Naive B cell (primary cell): ENCODE measurements at regions not wholly inside any gene's neighbourhood (a gene's known extent, or its start where the extent isn't known, plus 50 kb on each side); places are given as distances from the start of the nearest gene placed in this dataset.
A peak's percentile ranks its signal among the peaks of the same experiment; 100 is the strongest.

ENCODE experiments used
- ATAC-seq, 2 donors: fragments of 150-1000 bp; cut with Tn5 transposase; 2 replicates each; pipeline ENCODE4 v1.10.0; 2021; ENCODE audit warnings: low read depth in 2 of 2, mild to moderate bottlenecking in 2 of 2, moderate library complexity in 2 of 2
- DNase-seq: peaks from one replicate; pipeline ENCODE4 v3.0.0; 2022
- H3K27ac Mint-ChIP-seq, 6 donors: one replicate each; pipeline ENCODE4 v1.8.0; 2020 to 2022; ENCODE audit warnings: mild to moderate bottlenecking in 6 of 6, mixed read lengths in 6 of 6, moderate library complexity in 5 of 6, inconsistent platforms in 2 of 6
- H3K27me3 Mint-ChIP-seq, 3 donors: one replicate each; pipeline ENCODE4 v1.8.0; 2021 to 2022; ENCODE audit warnings: mixed read lengths in 3 of 3, mild to moderate bottlenecking in 1 of 3
- H3K36me3 Mint-ChIP-seq, 2 donors: one replicate each; pipeline ENCODE4 v1.8.0; 2020 to 2022; ENCODE audit warnings: mixed read lengths in 2 of 2, inconsistent platforms in 1 of 2, mild to moderate bottlenecking in 1 of 2
- H3K4me1 Mint-ChIP-seq, 3 donors: one replicate each; pipeline ENCODE4 v1.8.0; 2020 to 2022; ENCODE audit warnings: mixed read lengths in 3 of 3, inconsistent platforms in 1 of 3, mild to moderate bottlenecking in 1 of 3, moderate library complexity in 1 of 3
- H3K4me3 Mint-ChIP-seq, 8 donors: one replicate each; pipeline ENCODE4 v1.8.0; 2020 to 2022; ENCODE audit warnings: mild to moderate bottlenecking in 8 of 8, mixed read lengths in 8 of 8, moderate library complexity in 8 of 8, inconsistent platforms in 2 of 8
- H3K9me3 Mint-ChIP-seq, 7 donors: one replicate each; pipeline ENCODE4 v1.8.0; 2020 to 2022; ENCODE audit warnings: mixed read lengths in 7 of 7, mild to moderate bottlenecking in 5 of 7, inconsistent platforms in 2 of 7, moderate library complexity in 1 of 7

DNA sequence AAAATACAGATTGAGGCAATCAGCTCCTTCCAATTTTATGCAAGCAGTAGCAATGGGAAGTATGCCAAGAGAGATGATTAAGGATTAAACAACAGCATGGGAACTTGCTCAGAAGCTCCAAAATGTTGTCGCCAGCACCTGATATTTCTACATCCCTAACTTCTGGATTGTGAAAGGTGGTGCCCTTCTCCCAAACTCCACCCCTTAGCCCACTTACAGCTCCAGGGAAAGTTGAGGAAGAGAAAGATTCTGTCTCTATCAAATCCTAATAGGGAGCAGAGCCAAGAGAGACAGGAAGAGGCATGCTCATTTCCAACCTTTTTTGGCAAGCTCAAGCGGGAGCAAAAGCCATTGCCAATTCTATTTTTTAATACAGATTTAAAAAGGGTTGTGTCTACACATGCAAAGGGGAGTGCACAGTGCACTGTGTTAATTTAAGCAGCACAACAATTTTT is 92.4 kb upstream of the NR3C1 start:
- Mint-ChIP-seq H3K27ac (no peak overlapping the region), H3K36me3 (no peaks in the 10 kb centered on the region), H3K27me3 (no peaks in the 10 kb centered on the region), H3K4me1 (no peaks in the 10 kb centered on the region), H3K4me3 (no peak overlapping the region), H3K9me3 (peaks cover 0 to 9% (median 0%) of the 10 kb centered on the region in 7 donors)
- DNase-seq = no peak
- no peak for ATAC-seq

DNA sequence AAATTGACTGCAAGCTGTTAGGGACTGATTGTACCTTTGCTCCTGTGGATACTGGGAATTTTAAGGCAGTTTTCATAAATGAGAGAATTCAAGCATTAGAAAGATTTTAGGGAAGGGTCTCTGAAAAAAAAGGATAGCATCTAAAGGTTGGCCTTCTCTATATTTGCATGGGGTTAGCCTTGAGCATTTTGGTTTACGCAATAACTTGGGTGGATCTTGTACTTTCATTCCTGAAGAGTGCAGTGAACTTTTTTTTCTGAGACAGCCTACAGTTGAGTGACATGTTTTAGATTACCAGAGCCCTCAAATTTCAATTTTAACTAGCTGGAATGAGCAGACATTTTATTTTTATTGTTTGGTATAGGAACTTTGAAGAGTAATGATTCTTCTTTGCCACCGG is 91.6 kb upstream of the NR3C1 start:
- ATAC-seq (no peak), DNase-seq (no peak)
- Mint-ChIP-seq H3K9me3 (peaks cover 0 to 9% (median 0%) of the 10 kb centered on the region in 7 donors), H3K36me3 (no peaks in the 10 kb centered on the region), H3K4me3 (no peak overlapping the region), H3K27me3 (no peaks in the 10 kb centered on the region), H3K27ac (peak overlapping the region in 1 of 6 donors; percentile 27), H3K4me1 (no peaks in the 10 kb centered on the region)

DNA sequence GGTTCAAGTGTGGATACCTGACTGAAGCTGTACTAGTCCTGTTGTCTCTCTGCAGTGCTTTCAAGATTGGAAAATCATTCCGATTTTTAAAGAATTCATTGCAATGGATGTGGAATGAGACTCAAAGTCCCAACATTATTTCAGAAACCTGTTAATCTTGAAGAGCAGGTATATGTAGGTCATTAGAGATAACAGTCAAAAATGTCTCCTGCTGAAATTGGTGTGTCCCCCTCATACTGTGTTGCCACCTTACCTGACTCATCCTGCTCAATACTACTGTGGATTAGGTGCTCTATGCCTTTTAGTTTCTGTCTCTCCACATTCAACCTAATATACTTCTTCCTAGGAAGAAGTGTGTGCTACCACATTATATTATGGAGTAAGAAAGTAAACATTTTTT is 91.1 kb upstream of the NR3C1 start:
- Mint-ChIP-seq H3K36me3 (no peaks in the 10 kb centered on the region), H3K4me1 (no peaks in the 10 kb centered on the region), H3K9me3 (peaks cover 0 to 9% (median 0%) of the 10 kb centered on the region in 7 donors), H3K27ac (no peak overlapping the region), H3K27me3 (no peaks in the 10 kb centered on the region), H3K4me3 (no peak overlapping the region)
- no peak for DNase-seq
- no peak for ATAC-seq

DNA sequence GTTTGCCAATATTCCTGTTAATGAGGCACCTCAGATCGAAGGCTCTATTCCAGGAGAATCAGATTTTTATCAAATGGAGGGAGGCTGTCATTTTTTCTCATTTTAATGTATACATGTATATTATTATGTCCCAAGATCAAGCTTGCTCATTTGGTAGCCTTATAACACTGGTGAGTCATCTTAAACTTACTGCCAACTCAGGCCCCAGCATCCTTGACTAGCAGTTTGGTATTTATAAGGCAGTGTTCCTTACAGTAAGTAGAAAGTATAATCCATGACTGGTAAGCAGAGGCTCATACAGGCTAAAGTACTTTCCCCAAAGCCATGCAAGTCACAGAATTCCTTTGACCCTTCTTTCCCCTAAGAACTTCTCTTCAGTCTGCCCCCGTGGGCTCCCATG is 90.7 kb upstream of the NR3C1 start:
- Mint-ChIP-seq H3K4me3 (no peak overlapping the region), H3K4me1 (no peaks in the 10 kb centered on the region), H3K27ac (no peak overlapping the region), H3K36me3 (no peaks in the 10 kb centered on the region), H3K9me3 (peaks cover 0 to 9% (median 0%) of the 10 kb centered on the region in 7 donors), H3K27me3 (no peaks in the 10 kb centered on the region)
- ATAC-seq (no peak), DNase-seq (no peak)

DNA sequence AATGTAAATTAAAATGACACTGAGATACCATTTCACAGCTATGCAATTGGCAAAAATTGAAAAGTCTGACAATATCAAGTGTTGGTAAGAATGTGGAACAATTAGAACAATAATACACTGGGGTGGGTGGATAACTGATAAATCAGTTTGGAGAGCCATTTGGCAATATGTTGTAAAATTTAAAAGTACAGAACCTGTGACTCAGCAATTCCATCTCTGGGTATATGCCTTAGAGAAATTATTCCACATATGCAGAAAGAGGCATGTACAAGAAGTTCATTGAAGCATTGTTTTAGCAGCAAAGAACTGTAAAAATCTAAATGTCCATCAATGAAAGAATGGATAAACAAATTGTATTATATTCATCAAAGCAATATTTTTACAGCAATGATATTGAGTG is 89.3 kb upstream of the NR3C1 start:
- Mint-ChIP-seq H3K4me1 (no peaks in the 10 kb centered on the region), H3K9me3 (peaks cover 0 to 10% (median 0%) of the 10 kb centered on the region in 7 donors), H3K27ac (no peak overlapping the region), H3K36me3 (no peaks in the 10 kb centered on the region), H3K27me3 (no peaks in the 10 kb centered on the region), H3K4me3 (no peak overlapping the region)
- ATAC-seq = no peak
- DNase-seq = no peak

DNA sequence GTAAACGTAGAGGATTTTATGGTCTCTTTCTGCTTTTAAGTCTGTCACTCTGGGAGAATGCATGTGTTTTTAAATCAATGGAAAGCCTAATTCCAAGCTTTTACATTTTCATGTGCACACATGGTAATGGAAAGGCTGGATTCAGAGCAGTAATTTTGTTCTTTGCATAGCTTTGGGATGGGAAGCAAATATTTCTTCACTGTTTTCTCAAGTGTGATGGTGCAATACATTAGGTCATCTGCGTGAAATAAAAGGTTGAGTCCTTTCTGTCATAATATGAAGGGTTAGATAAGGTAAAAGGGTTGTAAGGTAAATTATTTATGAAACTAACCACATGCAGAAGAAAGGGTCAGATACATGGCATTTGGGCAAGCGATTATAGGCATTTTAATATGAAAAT is 88.2 kb upstream of the NR3C1 start:
- peaks cover 0 to 10% (median 0%) of the 10 kb centered on the region in 7 donors for H3K9me3 Mint-ChIP-seq
- H3K27me3 Mint-ChIP-seq = no peaks in the 10 kb centered on the region
- H3K4me3 Mint-ChIP-seq = no peak overlapping the region
- no peak for ATAC-seq
- H3K36me3 Mint-ChIP-seq = no peaks in the 10 kb centered on the region
- no peak overlapping the region for H3K27ac Mint-ChIP-seq
- H3K4me1 Mint-ChIP-seq = no peaks in the 10 kb centered on the region
- no peak for DNase-seq

DNA sequence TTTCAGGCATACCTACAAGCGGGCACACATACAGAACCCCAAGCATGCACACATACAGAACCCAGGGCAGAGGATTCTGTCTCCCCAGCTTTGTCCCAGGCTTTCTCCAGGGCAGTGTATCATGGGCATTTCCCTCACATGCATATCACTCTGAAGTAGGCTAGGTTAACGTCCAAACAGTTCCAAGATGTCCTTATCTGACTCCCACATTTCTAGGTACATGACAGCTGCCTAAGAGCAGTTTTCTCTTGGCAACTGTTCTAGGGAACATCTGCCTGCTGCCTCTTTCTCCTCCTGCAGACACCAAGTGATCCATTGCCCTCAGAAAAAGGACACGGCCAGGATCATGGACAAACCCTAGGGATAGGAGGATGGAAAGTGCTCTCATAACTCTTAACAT is 84.9 kb upstream of the NR3C1 start:
- DNase-seq = no peak
- no peak overlapping the region for H3K27ac Mint-ChIP-seq

DNA sequence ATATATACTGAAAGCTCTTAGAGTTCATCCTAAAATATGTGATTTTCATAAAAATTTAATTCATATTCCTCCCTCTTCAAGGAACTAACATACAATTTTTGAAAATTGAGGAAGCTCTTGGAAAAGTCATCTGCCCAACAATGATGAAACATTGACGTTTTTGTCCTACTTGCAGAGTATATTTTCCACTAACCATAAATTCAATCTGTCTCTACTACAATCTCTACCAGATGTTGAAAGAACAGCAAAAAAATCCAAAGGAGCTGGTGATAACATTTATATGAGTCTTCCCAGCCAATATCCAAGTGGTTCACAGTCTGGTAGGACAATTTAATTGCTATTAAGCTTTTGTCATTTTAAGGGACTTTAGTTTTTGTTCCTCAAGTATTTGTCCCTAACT is 81.1 kb upstream of the NR3C1 start:
- no peak overlapping the region for H3K4me3 Mint-ChIP-seq
- peaks cover 0 to 4% (median 0%) of the 10 kb centered on the region in 7 donors for H3K9me3 Mint-ChIP-seq
- H3K27me3 Mint-ChIP-seq = peaks cover 0 to 6% (median 0%) of the 10 kb centered on the region in 3 donors
- DNase-seq = no peak
- no peak for ATAC-seq
- H3K36me3 Mint-ChIP-seq = no peaks in the 10 kb centered on the region
- H3K4me1 Mint-ChIP-seq = no peaks in the 10 kb centered on the region
- H3K27ac Mint-ChIP-seq = no peak overlapping the region

More for the DNA sequence above, 84.9 kb upstream of the NR3C1 start:
- ATAC-seq = no peak
- peaks cover 0 to 10% (median 0%) of the 10 kb centered on the region in 7 donors for H3K9me3 Mint-ChIP-seq
- H3K4me1 Mint-ChIP-seq = no peaks in the 10 kb centered on the region
- no peaks in the 10 kb centered on the region for H3K36me3 Mint-ChIP-seq
- peaks cover 0 to 5% (median 0%) of the 10 kb centered on the region in 3 donors for H3K27me3 Mint-ChIP-seq
- H3K4me3 Mint-ChIP-seq = no peak overlapping the region

DNA sequence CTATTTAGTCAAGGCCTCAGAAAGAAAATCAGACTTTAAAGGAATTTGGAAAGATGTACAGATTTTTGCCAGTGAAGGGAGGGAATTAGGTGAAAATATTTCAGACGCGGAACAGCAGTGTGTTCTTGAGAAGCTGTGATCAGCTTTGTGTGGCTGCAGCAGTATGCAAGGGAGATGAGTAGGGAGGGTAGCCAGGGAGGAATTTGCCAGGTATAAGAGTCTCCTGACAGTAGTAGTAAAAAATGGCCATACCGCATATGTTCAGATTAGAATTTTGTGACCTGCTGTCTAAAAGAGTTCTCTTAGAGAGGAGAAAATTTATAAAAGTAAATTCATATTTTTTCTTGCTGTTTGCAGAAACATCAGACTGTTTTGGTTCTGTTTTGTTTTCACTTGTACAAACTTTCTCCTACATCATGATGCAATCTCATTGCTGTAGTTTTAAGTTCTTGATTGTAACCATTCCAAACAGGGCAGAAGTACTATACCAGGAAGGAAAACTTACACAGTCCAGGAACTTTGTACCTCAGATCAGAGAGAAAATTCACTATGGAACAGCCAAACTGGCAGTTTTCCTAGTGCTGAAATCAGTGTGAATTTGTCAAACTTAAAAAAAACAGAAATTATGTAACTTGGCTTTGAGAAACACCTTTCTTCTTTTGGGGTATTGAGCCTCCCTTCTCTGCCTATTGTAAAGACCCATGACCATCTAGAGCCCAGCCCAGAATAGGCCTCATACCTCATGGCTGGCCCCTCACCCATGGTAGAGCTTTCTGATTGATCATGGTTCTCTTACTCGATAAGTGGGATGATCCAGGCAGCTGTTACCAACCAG is 78.4 kb upstream of the NR3C1 start:
- DNase-seq = no peak

DNA sequence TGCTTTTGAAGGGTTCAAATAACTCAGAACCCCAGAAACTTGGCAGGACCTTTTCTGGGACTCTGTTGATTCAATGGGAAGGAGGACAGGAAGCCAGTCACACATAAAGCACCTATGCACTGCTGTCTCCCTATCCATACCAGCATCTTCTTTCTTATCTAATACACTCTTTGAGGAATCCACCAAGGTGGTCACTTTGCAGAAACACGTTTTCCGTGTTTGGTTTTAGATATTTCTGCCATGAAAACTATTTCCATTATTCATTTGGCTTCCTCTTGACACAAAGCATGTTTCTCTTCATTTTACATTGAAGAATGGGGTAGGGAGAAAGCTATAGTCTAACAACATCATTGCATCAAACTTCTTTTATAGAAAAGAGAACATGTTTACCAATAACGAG is 76.5 kb upstream of the NR3C1 start:
- Mint-ChIP-seq H3K27ac (no peak overlapping the region), H3K27me3 (peaks cover 0 to 6% (median 0%) of the 10 kb centered on the region in 3 donors), H3K36me3 (no peaks in the 10 kb centered on the region), H3K4me3 (no peak overlapping the region), H3K4me1 (no peaks in the 10 kb centered on the region), H3K9me3 (peaks cover 0 to 2% (median 0%) of the 10 kb centered on the region in 7 donors)
- no peak for ATAC-seq
- no peak for DNase-seq

More for the DNA sequence above, 78.4 kb upstream of the NR3C1 start:
- no peak overlapping the region for H3K4me3 Mint-ChIP-seq
- peaks cover 0 to 2% (median 0%) of the 10 kb centered on the region in 7 donors for H3K9me3 Mint-ChIP-seq
- peak overlapping the region in 1 of 6 donors; percentile 69 for H3K27ac Mint-ChIP-seq
- no peaks in the 10 kb centered on the region for H3K4me1 Mint-ChIP-seq
- no peaks in the 10 kb centered on the region for H3K36me3 Mint-ChIP-seq
- no peak for ATAC-seq
- H3K27me3 Mint-ChIP-seq = peaks cover 0 to 6% (median 0%) of the 10 kb centered on the region in 3 donors

DNA sequence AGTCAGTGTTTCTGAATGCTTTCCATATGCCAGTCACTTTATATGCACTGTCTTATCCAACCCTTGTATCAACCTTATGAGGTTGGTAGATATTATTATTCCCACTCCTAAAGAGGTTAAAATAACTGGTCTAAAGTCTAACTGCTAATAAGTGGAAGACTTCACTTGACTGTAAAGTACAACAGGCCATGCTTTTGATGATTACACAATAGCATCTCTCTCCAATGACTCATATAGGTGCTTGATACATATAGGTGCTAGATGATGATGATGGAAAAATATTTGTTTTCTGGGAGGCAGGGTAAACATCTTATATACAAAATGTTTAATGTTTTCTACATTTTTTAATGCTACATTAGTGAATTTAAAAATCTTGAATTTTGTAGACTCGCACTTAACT is 75.9 kb upstream of the NR3C1 start:
- Mint-ChIP-seq H3K27me3 (peaks cover 0 to 6% (median 0%) of the 10 kb centered on the region in 3 donors), H3K9me3 (peaks cover 0 to 2% (median 0%) of the 10 kb centered on the region in 7 donors), H3K4me1 (no peaks in the 10 kb centered on the region), H3K27ac (no peak overlapping the region), H3K36me3 (no peaks in the 10 kb centered on the region), H3K4me3 (no peak overlapping the region)
- DNase-seq (no peak), ATAC-seq (no peak)

DNA sequence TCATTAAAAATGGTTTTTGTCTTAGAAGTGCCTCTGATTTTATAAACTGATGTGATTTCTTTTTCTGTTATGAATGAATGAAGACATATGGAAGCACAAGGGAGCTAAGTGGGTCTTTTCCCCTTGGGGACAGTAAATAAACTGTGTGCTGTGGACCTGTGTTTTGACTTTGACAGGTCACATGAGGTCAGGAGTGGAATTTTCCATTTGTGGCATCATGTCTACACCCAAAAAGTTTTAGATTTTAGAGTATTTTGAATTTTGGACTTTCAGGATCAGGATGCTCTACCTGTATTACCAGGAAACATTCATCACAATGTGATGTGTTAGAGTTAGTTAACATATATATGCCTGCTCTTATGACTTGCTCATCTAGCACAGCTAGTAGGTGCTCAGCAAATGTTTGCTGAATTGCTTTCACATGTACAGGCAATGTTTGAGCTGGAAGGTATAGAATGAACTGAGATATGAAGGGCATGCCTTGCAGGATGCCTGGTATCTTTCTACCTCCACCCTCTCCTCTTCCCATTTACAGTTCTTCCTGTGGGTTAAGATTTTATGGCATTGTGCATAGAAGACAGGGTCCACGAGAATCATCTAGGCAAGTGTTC is 73.2 kb upstream of the NR3C1 start:
- DNase-seq = no peak
- Mint-ChIP-seq H3K9me3 (peaks cover 0 to 2% (median 0%) of the 10 kb centered on the region in 7 donors), H3K27ac (peak overlapping the region in 1 of 6 donors; percentile 77), H3K27me3 (no peaks in the 10 kb centered on the region), H3K36me3 (no peaks in the 10 kb centered on the region), H3K4me3 (no peak overlapping the region), H3K4me1 (no peaks in the 10 kb centered on the region)
- no peak for ATAC-seq

DNA sequence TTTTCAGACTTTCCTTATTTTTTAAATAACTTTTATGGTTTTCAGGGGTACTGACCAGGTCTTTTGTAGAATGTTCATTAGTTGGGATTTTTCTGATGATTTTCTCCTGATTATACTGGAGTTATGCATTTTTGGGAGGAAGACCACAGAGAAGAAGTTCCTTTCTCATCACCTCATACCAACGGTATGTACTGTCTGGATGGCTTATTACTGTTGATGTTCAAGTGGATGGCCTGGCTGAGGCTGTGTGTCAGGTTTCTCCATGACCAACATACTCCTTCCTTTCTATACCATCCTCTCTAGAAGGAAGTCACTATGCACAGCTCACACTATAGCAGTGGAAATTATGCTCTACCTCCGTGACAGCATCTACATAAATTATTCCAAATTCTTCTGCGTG is 71.1 kb upstream of the NR3C1 start:
- ATAC-seq (no peak), DNase-seq (no peak)
- Mint-ChIP-seq H3K4me1 (no peaks in the 10 kb centered on the region), H3K36me3 (no peaks in the 10 kb centered on the region), H3K27me3 (no peaks in the 10 kb centered on the region), H3K27ac (no peak overlapping the region), H3K4me3 (no peak overlapping the region), H3K9me3 (peaks cover 0 to 2% (median 0%) of the 10 kb centered on the region in 7 donors)

DNA sequence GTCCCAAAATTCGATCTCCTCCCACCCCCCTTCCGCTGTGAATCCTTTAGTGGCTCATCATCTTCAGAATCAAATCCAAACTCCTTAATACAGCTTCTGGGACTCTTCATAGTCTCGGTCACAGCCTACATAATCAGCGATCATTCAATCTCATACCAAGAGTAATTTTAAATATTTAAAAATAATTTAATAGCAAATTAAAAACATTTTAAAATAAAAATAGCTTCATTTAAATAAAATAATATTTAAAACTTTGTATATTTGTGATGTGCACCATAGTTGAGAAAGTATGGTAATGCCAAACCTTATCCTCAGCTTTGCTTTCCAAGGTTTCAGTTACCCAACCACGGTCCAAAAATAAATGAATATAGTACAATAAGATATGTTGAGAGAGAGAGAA is 70.0 kb upstream of the NR3C1 start:
- no peaks in the 10 kb centered on the region for H3K4me1 Mint-ChIP-seq
- no peaks in the 10 kb centered on the region for H3K36me3 Mint-ChIP-seq
- H3K27ac Mint-ChIP-seq = no peak overlapping the region
- no peaks in the 10 kb centered on the region for H3K27me3 Mint-ChIP-seq
- H3K4me3 Mint-ChIP-seq = peak overlapping the region in 1 of 8 donors; percentile 38
- peaks cover 0 to 1% (median 0%) of the 10 kb centered on the region in 7 donors for H3K9me3 Mint-ChIP-seq
- no peak for ATAC-seq
- no peak for DNase-seq
